ENCODE measurements at regions not wholly inside any gene's neighbourhood (a gene's known extent, or its start where the extent isn't known, plus 50 kb on each side); places are given as distances from the start of the nearest gene placed in this dataset.

- TF ChIP-seq CTCF (conservative IDR thresholded peaks at IDR 0.05), result no peak
- no peak for TF ChIP-seq EZH2 (IDR thresholded peaks at IDR 0.05; ENCODE audit: low read depth)
Observed at GRCh38 chr11:23257088-23257487, 396.8 kb upstream of the CCDC179 start.

Measured in PC-9 (cell line).